ENCODE measurements at regions not wholly inside any gene's neighbourhood (a gene's known extent, or its start where the extent isn't known, plus 50 kb on each side); places are given as distances from the start of the nearest gene placed in this dataset.

DNA sequence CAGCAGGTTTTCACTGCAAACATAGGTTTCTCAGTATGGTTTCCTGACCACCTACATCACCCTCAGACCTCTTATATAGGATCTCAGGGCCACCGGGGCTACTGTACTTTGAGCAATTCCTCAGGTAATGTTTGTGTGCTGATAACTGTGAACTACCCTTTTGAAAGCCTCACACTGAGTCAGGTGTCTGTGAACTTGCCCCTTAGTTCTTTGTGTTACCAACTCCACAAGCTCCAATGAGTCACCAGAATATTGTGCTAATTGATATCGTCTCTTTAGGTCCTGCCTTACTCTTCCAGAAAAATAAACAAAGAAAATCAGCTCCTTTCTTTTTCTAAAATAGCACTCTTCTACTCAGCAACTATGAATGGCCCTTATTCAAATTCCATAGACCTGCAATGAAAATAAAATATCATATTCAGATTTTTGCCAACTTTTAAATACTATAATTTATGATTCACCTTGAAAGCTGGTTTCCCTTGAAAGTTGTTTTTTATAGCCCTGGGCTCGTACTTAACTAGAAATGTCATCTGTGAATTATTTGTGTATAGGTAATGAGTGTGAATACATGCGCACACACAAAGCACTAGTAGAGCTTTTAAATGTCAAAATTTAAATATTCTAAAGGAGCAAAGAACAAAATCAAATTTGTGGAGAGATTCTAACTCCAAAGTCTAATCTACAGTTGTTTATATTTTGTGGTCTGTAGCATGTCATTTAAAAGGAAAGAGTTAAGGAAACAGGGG, 88.1 kb upstream of the WARS2 start:
- TF ChIP-seq, protein P1, sequence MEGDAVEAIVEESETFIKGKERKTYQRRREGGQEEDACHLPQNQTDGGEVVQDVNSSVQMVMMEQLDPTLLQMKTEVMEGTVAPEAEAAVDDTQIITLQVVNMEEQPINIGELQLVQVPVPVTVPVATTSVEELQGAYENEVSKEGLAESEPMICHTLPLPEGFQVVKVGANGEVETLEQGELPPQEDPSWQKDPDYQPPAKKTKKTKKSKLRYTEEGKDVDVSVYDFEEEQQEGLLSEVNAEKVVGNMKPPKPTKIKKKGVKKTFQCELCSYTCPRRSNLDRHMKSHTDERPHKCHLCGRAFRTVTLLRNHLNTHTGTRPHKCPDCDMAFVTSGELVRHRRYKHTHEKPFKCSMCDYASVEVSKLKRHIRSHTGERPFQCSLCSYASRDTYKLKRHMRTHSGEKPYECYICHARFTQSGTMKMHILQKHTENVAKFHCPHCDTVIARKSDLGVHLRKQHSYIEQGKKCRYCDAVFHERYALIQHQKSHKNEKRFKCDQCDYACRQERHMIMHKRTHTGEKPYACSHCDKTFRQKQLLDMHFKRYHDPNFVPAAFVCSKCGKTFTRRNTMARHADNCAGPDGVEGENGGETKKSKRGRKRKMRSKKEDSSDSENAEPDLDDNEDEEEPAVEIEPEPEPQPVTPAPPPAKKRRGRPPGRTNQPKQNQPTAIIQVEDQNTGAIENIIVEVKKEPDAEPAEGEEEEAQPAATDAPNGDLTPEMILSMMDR (IDR thresholded peaks at IDR 0.05): no peak
- no peak for TF ChIP-seq POLR2A (IDR thresholded peaks at IDR 0.05)
